HG03571 (cell line): ENCODE measurements at regions not wholly inside any gene's neighbourhood (a gene's known extent, or its start where the extent isn't known, plus 50 kb on each side); places are given as distances from the start of the nearest gene placed in this dataset.

ENCODE experiments used
- ATAC-seq: cut with Tn5 transposase; IDR thresholded peaks from one replicate; pipeline ENCODE4 v1.9.1; 2021; ENCODE audit not compliant: unreplicated experiment

DNA sequence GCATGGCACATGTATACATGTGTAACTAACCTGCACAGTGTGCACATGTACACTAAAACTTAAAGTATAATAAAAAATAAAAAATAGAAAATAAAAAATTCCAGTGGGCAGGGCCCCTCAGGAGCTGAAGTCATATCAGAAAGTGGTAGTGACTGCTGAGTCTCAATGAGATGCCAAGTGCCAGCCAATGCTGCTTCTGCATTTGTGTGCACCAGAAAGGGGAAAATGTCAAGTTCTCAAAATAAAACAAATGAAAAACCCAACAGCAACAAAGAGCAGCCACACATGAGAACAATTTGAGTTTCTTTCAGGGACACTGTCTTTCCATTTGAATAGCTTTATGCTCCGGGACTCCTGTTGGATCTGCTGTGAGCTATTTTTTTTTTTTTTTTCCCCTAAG lies 117.2 kb upstream of the CCDC112 start:
- ATAC-seq = no peak

DNA sequence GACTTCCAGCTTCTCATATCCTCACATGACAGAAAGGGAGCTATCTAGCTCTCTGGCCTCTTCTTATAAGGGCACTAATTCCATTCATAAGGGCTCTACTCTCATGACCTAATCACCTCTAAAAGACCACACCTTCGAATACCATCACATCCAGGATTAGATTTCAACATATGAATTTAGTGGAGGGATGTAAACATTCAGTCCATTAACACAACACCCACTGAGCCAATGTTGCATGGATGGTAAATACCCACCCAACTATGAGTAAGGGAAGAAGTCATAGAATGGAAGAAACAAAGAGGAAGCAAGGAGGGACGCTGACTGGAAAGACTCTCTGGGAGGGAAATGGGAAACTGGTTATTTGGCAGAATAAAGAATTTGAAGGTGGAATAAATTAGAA lies 112.6 kb upstream of the CCDC112 start:
- no peak for ATAC-seq

DNA sequence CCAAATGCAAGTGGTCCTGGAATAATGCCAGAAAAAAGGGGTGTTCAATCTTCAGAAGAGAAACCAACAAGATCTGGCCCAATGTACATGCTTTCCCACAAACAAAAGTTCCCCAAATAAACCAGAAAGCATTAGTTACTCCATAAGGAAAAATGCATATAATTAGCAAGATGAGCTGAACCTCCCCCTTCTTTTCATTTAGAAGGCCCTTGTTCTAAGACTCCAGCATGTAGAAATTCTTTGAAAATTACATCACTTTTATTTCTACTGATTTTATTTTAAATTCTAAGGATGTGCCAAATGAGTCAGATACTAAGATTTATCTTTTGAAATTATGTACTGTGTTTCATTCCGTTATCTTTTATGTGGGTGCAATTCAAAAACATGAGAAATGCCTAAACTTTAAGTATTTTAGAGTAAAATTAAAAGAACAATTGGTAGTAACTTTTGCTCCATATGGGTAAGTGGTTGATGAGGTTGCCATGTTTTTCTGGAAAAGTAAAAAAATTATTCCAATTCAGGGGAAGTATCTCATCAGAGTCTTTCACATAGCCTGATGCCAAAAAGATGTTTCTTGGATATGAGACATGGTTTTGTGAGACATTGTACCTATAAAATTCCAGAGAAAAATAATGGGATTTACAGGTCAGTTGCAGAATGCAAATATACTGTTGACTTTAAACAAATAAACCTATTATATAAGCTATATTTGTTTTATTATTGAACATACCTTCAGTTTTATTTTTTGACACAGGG lies 106.5 kb upstream of the CCDC112 start:
- ATAC-seq = no peak

DNA sequence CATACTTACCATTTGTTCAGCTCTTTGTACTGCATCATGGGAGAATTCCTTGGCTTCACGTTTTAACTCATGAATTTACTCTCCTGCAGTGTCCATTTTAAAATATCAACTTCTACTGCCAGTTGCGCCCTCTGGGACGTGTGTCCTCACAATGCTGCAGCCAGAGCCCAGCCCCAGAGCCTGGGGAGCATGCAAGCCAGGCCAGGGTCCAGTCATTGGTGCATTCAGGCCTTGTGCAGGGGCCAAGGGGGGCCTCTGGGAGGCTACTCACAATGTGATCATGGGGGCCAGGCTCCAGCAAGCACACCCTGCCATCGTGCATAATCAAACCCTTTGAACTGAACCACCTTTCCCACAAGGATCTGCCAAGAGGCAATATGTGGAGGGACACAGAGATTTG lies 105.6 kb upstream of the CCDC112 start:
- ATAC-seq = no peak

DNA sequence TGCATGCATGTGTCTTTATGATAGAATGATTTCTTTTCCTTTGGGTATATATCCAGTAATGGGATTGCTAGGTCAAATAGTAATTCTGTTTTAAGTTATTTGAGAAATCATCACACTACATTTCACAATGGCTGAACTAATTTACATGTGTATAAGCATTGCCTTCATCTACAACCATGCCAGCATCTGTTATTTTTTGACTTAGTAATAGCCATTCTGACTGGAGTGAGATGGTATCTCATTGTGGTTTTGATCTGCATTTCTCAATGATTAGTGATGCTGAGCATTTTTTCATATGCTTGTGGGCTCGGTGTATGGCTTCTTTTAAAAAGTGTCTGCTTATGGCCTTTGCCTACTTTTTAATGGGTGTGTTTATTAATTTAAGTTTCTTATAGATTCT lies 102.3 kb upstream of the CCDC112 start:
- ATAC-seq = no peak

DNA sequence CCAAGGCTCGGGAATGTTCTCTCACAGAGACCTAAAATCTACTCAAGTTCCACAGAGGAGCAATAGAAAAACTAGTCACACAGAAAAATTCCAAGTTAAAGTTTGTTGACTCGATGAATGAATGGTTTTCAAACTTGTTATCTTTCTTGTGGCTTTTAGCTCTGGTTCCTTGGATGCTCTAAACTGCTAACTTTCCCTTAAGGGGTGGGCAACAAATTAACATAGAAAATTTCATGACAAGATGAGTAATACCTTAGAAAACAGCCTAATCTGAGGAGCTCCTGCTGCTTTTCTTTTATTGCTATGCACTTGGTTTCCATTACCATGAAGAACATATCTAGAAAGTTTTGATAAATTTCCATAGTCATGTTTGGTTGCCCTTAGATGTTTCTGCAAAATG lies 100.2 kb upstream of the CCDC112 start:
- ATAC-seq = no peak

DNA sequence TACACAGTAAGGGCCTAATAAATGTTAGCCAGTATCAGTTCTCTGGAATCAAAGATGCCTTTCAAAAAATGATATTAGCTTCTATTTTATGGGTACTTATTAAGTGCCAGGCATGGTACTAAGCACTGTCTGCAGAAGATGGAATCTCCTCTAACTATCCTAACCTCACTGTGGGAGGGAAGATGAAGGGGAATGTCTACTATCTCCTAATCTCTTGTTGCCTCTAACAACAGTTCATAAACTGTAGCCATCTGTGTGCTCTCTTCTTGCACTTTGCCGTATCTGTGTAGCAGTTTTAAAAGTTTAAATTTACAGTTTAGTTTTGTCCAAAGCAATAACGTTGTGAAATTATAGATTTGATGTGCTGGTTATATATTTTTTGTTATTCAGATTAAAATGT lies 99.6 kb upstream of the CCDC112 start:
- no peak for ATAC-seq

DNA sequence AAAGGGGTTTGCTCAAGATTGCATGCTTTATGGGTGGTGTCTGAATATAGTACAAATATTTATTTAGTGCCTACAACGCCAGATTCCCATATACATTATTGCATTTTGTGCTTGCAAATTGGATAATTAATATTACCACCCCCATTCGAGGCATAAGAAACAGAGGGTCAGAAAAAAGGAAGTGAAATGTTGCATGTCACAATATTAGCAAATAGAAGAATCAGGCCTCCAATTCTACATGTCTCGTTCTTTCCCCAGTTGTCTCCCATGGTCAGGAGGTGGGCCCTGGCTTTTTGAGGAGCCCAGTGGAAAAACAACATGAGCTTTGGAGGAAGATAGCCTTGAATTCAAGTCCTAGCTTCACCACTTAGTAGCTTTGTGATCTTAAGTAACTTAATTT lies 98.1 kb upstream of the CCDC112 start:
- no peak for ATAC-seq

DNA sequence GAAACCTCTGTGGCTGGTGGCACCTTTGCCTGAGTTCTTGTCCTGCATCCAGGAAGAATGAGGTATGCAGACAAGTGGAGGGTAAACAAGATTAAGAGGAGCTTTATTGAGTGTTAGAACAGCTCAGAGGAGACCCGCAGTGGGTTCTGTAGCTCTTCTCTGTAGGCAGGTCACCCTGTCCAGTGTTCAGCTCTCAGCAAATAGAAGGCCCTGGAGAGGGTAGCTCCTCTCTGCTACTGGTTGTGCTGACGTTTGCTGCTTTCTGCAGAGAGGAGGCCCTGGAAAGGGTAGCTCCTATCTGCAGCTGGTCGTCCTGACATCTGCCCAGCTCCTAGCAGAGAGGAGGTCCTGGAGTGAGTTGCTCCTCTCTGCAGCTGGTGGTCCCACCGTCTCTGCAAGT lies 96.8 kb upstream of the CCDC112 start:
- no peak for ATAC-seq

DNA sequence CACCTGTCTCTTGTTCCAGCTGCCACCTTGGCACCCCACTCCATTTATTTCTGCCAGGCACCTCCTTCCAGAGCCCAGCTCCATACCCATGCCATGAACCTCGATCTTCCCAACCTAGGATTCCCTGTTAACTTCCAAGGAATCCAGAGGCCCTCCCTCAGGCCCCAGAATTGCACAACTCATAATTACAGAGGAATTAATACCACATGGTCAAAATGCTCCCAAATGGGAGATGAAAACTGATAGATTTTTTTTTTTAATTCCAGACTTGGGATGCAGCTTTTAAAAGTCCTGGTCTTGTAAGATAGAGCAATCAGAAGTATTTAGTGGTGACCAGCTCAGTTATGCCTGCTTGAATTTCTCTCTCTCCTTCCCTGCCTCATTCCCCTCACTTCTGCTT lies 96.2 kb upstream of the CCDC112 start:
- ATAC-seq = no peak

DNA sequence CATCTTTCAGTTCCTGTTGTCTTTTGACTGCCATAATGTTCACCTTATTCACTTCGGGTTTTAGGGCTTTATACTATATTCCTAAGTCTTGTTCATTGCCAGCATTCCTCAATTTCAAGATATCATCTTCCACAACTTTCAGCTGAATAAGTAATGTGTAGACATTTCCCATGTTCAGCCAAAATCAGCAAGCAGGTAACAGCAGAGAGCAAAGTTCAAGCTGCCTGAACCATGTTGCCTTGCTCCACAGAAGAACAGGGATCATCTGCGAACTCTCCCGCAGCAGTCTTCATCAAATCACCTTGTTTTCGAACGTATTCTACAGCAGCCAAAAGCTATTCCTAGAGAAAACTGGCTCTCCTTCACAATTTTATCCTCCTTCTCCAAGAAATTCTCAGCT lies 95.3 kb upstream of the CCDC112 start:
- ATAC-seq = no peak

DNA sequence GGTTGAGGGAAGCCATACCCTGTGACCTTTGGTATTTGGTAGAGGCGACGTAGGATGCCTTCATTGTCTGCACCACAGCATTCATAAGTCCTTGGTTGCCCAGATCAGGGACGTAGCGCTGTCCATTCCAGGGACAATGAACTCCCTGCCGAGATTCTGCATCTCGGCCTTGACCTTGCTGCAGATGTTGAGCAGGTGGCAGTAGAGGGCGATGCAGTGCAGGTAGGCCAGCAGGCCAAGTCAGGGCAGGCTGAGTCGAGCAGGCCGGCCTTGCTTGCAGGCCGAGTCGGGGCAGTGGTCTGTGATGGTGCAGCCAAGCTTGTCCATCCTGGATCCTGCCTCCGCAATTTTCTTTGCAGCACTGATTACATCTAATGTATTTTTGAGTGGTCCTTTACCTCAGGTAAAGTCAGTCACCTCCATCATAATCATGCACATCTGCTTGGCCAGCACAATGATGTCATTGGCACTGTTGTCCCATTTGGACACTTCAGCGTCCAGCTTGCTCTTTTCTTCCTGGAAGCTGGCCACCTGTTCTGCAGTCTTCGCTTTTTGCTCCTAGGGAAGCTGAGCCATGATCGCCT lies 93.4 kb upstream of the CCDC112 start:
- no peak for ATAC-seq

DNA sequence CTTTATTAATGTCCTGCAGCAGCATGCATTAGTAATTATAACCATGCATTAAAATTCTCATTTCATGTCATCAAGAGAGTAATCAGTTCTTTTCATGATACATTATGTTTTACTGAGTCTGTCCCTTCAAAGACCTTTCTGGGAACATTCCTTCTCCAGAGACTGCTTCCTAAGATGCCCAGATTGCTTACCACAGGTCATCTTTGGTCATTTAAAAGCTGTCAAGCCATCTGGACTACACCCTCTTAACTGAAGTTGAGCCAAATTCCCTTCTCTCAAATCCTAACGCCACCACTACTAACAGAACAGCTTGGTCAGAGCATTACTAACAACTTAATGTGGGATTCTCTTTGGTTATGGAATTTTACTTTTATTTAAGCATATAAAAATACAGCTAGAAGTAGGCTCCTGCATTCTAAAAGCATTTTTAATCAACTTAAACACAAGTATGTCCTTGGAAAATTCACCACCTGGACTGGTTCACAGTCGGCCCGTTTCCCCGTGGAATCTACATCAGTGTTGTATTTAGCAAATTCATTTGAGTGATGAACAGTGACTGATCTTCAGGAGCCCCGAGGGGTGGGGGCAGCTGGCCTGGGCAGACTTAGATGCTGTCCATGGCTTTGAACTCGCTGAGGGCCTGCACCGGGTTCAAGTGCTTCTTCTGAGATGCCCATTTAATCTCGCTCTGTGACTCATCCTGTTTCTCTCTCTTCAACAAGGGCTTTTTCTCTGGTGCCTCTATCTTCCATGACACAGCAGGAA lies 92.8 kb upstream of the CCDC112 start:
- no peak for ATAC-seq

DNA sequence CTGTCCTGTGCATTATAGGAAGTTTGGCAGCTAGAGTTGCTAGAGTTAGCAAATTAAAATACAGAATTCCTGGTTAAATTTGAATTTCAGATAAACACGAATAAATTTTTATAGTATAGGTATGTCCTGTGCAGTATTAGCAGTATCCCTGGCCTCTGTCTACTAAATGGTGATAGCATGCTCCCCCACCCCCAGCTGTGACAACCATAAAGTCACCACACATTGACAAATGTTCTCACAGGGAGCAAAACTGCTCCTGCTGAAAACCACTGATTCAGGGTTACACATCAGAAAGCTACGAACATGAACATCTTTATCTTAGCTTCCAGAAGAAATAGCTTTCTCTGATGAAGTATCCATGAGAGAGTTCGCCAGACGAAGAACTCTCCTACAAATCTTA lies 91.8 kb upstream of the CCDC112 start:
- ATAC-seq = no peak

DNA sequence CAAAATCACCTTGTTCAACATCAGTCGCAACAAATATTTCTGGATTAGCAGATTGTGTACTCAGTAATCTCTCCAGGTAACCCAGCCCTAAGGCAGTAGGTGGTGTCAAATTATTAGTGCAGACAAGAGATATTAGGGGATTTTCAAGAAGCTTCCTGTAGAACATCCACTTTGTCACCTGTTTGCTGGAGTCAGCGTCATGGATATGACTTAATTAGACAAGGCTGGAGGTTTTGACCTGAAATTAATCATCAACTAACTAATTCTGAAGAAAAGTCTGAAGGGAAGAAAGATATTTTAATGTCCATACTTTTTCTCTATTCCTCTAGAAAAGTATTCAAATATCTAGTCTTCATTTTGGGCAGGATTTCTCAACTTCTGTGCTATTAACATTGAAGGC lies 91.4 kb upstream of the CCDC112 start:
- no peak for ATAC-seq

DNA sequence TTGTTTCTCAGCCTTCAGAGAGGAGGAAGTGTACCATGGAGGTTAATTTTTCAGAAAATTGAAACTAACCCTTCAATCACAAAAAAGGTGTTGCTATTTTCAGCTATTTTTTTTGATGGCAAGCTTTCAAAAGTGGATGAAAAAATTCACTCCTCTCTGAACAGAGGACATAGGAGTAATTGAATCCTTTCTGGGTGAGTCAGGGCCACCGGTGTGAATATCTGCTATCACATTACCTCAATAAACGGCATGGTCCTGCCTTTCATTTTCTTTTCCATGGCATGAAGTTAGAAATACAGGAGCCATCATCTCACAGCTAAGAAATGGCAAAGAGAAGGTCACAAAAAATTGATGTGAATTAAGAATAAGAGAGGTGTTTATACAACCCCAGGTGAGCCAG lies 90.2 kb upstream of the CCDC112 start:
- ATAC-seq = no peak

DNA sequence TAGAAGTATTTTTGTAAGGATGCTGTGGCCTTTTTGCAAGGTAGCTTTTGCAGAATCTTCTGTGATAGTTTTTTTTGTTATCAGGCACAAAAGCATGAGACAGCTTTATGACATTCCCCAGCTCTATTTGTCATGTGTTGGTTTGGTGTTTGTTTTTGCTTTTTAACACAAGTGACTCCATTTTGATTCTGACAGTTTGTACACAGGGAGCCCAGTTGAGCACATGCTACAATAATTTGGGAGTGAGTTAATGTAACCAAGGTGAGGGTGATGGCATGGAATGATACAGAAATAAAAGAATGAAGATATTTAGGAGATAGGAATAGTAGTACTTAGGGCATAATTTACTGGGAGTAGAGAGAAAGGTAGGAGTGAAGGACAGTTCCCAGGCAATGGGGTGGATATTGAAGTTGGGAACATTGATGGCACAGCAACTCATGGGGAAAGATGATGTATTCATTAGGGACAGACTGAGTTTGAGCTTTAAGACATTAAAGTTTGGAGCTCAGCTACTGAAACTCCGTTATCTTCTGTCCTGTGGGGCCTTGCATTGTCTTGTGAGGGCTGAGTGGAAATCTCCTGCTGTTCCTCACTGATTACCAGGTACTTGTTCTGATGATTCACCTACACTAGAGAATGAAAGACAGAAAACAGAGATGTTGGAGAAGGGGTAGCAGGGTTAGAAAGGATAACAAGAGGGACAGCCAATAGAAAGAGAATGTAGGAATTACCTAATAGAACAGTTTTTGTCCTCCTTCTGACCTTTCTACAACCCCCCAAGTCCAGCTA lies 88.3 kb upstream of the CCDC112 start:
- no peak for ATAC-seq

DNA sequence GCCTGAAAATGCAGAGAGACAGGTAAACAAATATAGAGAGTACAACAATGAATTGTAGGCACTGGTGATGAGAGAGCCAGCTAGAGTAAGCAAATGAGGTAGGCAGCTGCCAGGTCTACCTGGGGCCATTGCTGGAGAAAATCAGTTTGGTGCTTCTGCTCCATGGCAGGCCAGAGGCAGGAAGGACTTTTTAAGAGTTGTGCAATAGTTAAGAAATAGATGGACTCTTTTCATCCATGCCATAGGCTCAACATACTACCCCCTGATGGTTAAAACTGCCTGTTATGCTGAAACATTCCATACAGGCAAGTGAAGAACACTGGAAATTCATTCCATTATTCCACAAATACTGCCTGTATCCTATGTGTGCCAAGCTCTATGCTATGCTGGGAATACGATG lies 86.5 kb upstream of the CCDC112 start:
- ATAC-seq = no peak

DNA sequence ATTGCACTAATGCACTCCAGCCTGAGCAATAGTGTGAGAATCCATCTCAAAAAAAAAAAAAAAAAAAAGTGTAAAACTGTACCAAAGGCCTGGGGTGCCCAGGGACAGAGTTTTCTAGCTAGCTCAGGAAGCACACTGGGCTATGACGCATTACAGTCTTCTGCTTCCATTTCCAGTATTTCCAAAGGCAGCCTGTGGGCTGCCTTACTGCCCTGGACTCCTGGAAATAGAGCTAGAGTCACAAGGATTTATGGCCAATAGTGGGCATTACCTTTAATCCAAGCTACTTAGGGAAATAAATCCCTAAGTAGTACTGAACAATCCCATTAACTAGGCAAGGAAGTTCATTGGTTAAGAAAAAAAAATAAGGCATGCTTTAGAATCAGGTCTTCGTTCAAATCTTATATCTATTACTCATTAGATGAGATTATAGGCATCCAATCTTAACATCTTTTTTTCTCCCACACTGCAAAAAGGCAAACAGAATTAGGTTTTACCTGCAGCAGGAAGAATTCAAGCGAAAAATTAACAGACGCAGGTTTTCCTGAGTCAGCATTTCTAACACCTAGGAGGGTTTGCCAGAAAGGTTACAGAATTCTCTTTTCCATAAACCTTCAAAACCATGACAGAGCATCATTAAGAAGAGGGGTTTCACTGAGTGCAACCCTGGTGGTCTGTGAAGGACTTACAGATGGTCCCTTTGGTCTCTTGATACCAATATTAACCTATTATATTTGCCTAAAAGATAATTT lies 85.6 kb upstream of the CCDC112 start:
- no peak for ATAC-seq

DNA sequence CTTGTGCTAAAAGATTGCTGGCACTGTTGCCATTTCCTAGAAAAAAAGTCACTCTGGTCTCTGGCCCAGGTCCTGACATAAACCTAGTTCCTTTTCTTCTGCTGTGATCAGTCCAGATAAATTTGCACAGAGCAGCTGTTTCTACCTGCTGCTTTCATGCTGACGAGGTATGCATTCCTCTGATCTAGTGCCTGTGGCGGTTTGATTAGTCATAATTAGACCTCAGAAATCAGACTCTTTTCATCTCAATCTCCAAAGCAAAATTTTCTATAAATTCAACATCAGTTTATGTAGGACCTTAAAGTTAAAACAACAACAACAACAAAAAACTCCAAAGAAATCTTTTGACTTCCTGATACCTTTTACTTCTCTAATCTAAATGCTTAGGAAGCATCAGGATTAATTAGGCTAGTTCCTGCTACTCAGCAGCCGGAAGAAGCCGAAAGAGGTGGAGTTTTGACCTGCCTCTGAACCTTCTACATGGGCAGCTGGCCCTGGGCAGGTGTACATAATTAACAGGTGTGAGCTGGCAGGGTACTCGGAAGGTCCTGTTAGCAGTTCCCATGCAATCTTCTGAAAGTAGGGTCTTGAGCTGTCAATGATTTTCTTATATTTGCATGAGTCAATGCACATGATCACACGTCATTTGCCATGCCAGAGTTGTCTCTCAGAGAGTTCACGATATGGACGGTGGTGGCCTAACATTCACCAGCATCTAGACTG lies 83.3 kb upstream of the CCDC112 start:
- peak; percentile 56 for ATAC-seq
